Kidney tubule cell (primary cell): ENCODE measurements at regions not wholly inside any gene's neighbourhood (a gene's known extent, or its start where the extent isn't known, plus 50 kb on each side); places are given as distances from the start of the nearest gene placed in this dataset.
A peak's percentile ranks its signal among the peaks of the same experiment; 100 is the strongest.
"Not testable (repeated sequence)": the region's sequence is repeated elsewhere in the genome, so short reads cannot be mapped to it uniquely, and the experiment has no call there.

Experiments used
- DNase-seq: peaks from one replicate; pipeline ENCODE4 v3.0.0-alpha.2; 2018; ENCODE audit warnings: low spot score

DNA sequence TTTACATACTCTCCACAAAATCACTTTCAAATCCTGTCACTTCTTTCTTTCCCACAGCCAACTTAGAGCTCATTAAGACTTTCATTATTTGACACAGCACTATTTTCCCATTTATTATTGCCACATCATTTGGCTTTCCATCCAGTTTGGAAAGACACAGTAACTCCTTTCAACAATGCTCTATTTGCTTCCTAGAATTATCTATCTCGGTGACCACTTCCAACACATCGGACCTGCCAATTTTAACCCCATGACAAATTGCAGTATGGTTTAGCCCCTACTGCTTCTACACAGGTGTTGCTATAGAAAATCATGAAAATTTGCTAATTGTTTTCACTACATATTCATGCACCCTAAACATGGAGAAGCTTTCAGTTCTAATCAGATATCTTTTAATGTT, 190.6 kb upstream of the COX7C start:
- no peak for DNase-seq

GRCh38 chr5:86439593-86440110, 178.1 kb upstream of the COX7C start:
- DNase-seq, result no peak

GRCh38 chr5:86442036-86442745, 175.6 kb upstream of the COX7C start:
- no peak for DNase-seq

DNA sequence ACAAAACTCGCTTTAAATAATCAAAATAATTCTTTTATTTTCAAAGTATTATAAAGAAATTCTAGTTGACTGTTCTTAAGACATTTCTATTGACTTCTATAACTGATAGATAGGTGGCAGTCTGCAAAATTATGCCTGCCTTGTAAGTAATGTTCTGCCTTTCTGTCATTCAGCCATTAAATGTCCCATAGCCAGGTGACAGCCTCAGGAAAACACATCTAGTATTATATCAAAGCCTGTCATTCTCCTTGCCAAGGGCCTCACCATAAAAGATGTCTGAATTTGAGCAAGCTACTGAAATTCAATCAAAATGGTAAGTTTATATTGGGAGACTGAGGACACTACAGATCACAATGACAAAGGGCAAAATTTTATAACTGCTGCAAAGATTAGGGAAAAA, 170.4 kb upstream of the COX7C start:
- DNase-seq, result no peak

GRCh38 chr5:86452251-86452650, 165.5 kb upstream of the COX7C start:
- DNase-seq, result no peak

- no peak for DNase-seq
These were observed 157.2 kb upstream of the COX7C start for GRCh38 chr5:86460519-86460918.

GRCh38 chr5:86461169-86461956, 156.4 kb upstream of the COX7C start:
- peak; percentile 76 for DNase-seq

DNA sequence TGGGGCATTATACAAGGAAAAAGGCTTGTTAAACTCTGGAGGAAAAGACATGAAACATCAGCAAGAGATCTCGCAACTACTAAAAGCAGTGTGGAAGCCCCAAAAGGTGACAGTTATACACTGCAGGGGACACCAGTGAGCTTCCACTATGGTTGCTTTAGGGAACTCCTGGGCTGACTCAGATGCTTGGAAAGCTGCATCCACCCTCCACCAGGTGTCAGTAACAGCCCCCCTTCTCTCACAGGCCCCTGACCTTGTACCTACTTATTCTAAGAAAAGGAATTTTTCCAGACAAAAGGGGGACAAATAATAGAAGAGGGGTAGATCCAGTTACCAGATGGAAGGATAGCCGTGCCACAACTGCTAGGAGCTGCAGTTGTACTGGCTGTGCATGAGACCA, 154.4 kb upstream of the COX7C start:
- peak; percentile 7 for DNase-seq

DNA sequence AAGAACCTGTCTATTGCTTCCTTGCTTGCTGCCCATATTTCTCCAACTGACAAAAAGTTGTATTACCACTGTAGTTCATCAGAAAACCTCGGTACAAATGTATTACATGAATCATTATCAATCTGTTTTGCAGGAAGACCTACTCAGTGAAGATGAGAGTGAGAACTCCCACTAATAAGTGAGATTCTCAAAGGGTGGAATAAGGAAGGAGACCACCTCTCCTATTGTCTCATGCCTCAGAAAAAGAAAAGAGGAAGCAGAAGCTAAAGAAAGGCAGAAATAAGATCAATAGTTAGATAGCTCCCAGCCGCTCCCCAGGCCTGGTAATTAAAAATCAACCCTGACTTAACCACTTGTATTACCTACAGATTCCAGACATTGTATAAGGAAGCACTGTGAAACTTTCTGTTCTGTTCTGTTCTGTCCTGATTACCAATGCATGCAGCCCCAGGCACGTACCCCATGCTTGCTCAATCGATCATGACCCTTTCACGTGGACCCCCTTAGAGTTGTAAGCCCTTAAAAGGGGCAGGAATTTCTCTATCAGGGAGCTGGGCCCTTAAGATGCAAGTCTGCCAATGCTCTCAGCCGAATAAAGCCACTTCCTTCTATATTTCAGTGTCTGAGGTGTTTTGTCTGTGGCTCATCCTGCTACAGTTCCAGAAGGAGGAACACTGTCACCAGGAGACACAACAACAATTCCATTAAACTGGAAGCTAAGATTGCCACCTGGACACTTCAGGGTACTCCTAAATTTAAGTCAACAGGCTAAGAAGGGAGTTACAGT, 152.5 kb upstream of the COX7C start:
- DNase-seq, result no peak

- DNase-seq, result not testable (repeated sequence)
These were observed 151.0 kb upstream of the COX7C start for GRCh38 chr5:86466721-86467120.

- no peak for DNase-seq
These were observed 135.7 kb upstream of the COX7C start for GRCh38 chr5:86482008-86482407.

DNA sequence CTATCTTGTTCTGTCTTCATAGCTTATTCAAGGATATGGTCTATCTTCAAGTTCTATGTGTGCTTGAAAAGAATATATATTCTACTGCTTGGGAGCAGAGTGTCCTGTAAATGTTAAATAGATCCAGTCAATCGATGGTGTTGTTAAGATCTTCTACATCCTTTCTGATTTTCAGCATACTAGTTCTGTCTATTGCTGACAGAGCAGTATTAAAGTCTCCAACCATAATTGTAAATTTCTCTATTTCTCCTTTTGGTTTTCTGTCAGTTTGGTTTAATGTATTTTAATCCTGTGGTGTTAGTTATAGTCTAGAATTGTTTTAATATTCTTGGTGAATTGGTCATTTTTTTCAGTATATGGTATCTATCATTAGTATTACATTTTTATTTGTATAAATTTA, 124.0 kb upstream of the COX7C start:
- DNase-seq, result no peak

DNA sequence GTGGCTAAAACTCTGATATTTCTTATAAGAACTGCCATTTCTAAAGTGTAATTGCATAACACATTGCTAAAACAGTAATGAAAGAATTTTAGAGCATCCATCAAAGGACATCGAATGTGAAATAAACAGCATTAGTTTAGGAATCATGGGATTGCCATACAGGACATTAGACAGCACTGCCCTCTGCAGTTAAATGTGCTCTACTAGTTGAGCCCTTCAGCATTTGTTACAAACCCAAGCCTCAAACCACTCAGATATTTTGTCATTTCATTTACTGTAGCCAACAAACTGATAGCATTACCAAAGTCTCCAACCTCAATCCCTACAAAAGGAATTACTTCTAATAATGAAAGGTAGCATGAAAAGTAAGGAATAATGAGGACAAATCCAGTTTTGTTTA, 116.8 kb upstream of the COX7C start:
- peak; percentile 1 for DNase-seq

DNA sequence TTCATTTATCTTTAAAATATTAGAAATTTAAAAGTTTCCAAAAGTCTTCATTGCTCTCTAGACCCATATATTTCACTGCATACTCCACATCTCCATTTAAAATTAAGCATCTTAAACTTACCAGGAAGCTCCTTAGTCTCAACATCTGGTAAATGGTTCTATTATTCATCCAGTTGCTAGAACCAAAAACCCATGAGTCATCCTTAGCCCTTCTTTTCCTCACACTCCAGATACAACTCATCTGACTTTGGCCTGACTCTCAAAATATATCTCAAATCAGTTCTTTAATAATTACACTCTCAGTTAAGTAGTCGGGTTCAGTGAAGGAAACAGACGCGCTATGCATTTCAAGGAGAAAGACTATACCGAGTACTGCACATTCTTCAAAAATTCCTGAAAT, 110.2 kb upstream of the COX7C start:
- no peak for DNase-seq

GRCh38 chr5:86510330-86510915, 107.3 kb upstream of the COX7C start:
- DNase-seq, result not testable (repeated sequence)

GRCh38 chr5:86523718-86524117, 94.0 kb upstream of the COX7C start:
- DNase-seq, result no peak

- DNase-seq, result no peak
These were observed 92.1 kb upstream of the COX7C start for GRCh38 chr5:86525622-86526021.

DNA sequence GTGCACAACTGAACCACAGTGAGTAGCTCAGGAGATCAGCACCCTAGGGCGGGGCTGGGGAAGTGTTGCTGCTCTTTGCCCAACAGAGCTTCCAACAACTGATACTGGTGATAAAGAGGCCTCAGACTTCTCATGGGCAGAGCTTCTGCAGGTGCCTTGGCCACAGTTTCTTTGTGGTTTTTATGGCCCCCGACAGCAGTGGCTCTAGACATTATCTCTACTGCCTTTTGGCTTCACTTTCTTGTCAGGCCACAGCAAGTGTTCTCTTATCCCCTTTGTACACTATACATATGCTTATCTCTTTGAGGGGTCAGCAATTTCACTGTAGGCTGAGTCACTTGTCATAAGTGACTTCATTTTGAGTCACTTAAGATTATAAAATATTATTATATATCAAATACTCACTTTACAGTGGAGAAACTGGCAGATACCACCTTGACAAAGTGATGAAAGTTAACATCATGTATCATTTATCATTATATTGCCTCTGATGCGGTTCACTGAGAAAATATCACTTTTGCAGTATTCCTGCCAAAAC, 90.9 kb upstream of the COX7C start:
- no peak for DNase-seq

- no peak for DNase-seq
These were observed 85.3 kb upstream of the COX7C start for GRCh38 chr5:86532429-86532828.

DNA sequence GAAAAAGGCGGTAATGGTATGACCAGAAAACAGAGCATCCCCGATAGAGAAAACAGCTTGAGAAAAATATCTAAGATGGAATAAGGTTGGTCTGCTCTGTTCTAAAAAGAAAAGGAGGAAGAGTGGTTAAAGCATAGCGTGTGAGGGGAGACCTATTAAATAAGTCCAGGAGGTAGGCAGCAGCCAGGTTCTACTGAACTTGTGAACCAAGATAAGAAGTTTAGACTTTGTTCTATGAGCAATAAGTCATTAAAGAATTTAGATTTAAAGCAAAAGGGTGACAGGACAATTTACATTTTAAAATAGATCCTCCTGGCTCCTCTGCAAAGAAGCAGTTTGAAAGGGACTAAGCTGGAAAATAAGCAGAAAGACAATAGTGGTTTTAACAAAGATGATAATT, 81.3 kb upstream of the COX7C start:
- no peak for DNase-seq

DNA sequence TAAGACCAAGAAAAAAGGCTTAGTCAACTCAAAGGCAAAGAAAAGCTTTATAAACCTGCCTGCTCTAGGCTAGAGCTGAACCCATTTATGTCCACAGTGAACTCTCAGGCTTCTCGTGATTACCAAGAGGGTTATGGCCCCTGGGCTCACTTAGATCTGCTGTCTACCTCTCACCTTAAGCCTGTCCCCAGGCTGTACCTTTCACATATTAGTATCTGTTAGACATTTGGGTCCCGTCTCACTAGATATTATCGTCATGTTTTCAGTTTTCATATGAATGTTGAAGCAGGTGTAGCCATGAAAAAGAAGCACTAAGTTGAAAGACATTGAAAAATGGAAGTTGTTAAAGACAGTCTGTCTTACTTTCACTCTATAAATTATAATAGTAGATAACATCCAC, 75.2 kb upstream of the COX7C start:
- no peak for DNase-seq

- DNase-seq, result no peak
These were observed 71.7 kb upstream of the COX7C start for GRCh38 chr5:86546044-86546443.
